ENCODE measurements at regions not wholly inside any gene's neighbourhood (a gene's known extent, or its start where the extent isn't known, plus 50 kb on each side); places are given as distances from the start of the nearest gene placed in this dataset.

DNA sequence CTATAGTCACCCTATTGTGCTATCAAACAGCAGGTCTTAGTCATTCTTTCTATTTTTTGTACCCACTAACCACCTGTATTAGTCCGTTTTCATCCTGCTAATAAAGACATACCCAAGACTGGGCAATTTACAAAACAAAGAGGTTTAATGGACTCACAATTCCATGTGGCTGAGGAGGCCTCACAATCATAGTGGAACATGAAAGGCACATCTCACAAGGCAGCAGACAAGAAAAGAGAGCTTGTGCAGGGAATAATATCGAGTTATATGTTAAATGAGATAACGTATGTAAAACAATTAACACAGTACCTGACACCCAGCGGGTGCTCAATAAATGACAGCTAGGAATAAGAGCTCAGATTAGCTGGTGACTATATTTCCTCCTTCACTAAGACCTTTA lies 88.1 kb upstream of the WDR44 start:
- no peaks in the 10 kb centered on the region for H3K9me3 Mint-ChIP-seq (ENCODE audit: insufficient read depth)
- ATAC-seq (ENCODE audit: low read depth) (no peak), DNase-seq (no peak)
- H2AFZ ChIP-seq (ENCODE audit: insufficient read depth, low read depth, low read length, poor library complexity, severe bottlenecking): no peak overlapping the region
- intact Hi-C loops (cut with micrococcal nuclease): no loop called here
- H3K36me3 ChIP-seq (replicated peaks in 1 of 2; ENCODE audit: control extremely low read depth in 1 of 2, control insufficient read depth in 1 of 2, extremely low read depth in 1 of 2, insufficient read depth in 2 of 2, low read length in 1 of 2): no peaks in the 10 kb centered on the region
- H3K4me3 Mint-ChIP-seq: no peak overlapping the region
- ChIA-PET CTCF (no interaction called here), POLR2A (interaction anchor here (0.7 kb wide), 1 partner anchor 309 kb away, joined by 5 read pairs; no protein-coding TSS in a partner anchor)
- H3K27ac Mint-ChIP-seq: no peak overlapping the region
- no peaks in the 10 kb centered on the region for H3K27me3 ChIP-seq (replicated peaks in 1 of 4; ENCODE audit: control extremely low read depth in 1 of 4, control insufficient read depth in 3 of 4, insufficient read depth in 4 of 4, low read length in 3 of 4)
- no peak overlapping the region for H3K27ac ChIP-seq (ENCODE audit: low read length in 2 of 2)
- no CpG with 5 or more reads among the region's 4 CpGs for WGBS (ENCODE audit: insufficient coverage)
- H3K4me1 ChIP-seq (ENCODE audit: control insufficient read depth in 2 of 2, insufficient read depth in 2 of 2, low read length in 2 of 2): no peaks in the 10 kb centered on the region
- H3K9me3 ChIP-seq (ENCODE audit: control extremely low read depth in 1 of 3, control insufficient read depth in 2 of 3, insufficient read depth in 1 of 3, low read length in 2 of 3): no peaks in the 10 kb centered on the region
- no peaks in the 10 kb centered on the region for H3K4me1 Mint-ChIP-seq
- H3K79me2 ChIP-seq (ENCODE audit: control insufficient read depth, insufficient read depth, low read length): no peaks in the 10 kb centered on the region
- no peak for TF ChIP-seq EZH2 (IDR thresholded peaks at IDR 0.05; ENCODE audit: borderline replicate concordance, insufficient read depth, low read depth, low read length, poor library complexity, severe bottlenecking)
- no peak for TF ChIP-seq CTCF (IDR thresholded peaks at IDR 0.05)
- no peak overlapping the region for H3K4me3 ChIP-seq (ENCODE audit: control extremely low read depth in 1 of 5, extremely low read depth in 1 of 5, insufficient read depth in 1 of 5, low read depth in 2 of 5, low read length in 4 of 5)
- H3K4me2 ChIP-seq (replicated peaks; ENCODE audit: low read depth, low read length, poor library complexity, severe bottlenecking): no peak overlapping the region
- H4K20me1 ChIP-seq (ENCODE audit: control insufficient read depth, insufficient read depth, low read length, poor library complexity, severe bottlenecking): no peaks in the 10 kb centered on the region
- H3K27me3 Mint-ChIP-seq: peaks cover 9% of the 10 kb centered on the region
- no peak overlapping the region for H3K9ac ChIP-seq (ENCODE audit: low read length)

DNA sequence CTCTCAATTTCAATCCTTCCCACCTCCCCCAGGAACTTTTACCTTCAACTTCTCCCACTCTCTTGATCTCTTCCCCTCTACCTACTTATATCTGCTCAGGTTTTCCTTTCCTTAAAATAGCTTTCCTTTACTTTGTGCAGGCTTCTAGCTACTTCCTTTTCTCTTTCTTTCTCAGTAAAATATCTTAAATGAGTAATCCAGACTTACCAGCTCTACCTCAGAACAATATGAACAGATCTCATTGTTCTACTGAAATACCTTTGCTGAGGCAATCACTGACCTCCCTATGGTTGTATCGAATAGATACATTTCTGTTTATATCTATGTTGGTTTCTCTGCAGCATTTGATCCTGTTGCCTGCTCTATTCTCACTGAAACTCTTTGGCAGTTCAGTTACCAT lies 86.7 kb upstream of the WDR44 start:
- Histone ChIP-seq H3K4me2 (replicated peaks; ENCODE audit: low read depth, low read length, poor library complexity, severe bottlenecking) (no peak overlapping the region), H3K9me3 (ENCODE audit: control extremely low read depth in 1 of 3, control insufficient read depth in 2 of 3, insufficient read depth in 1 of 3, low read length in 2 of 3) (no peaks in the 10 kb centered on the region), H3K4me1 (ENCODE audit: control insufficient read depth in 2 of 2, insufficient read depth in 2 of 2, low read length in 2 of 2) (no peaks in the 10 kb centered on the region), H3K4me3 (ENCODE audit: control extremely low read depth in 1 of 5, extremely low read depth in 1 of 5, insufficient read depth in 1 of 5, low read depth in 2 of 5, low read length in 4 of 5) (no peak overlapping the region), H3K36me3 (replicated peaks in 1 of 2; ENCODE audit: control extremely low read depth in 1 of 2, control insufficient read depth in 1 of 2, extremely low read depth in 1 of 2, insufficient read depth in 2 of 2, low read length in 1 of 2) (no peaks in the 10 kb centered on the region), H3K27ac (ENCODE audit: low read length in 2 of 2) (no peak overlapping the region), H2AFZ (ENCODE audit: insufficient read depth, low read depth, low read length, poor library complexity, severe bottlenecking) (no peak overlapping the region), H3K9ac (ENCODE audit: low read length) (no peak overlapping the region), H3K27me3 (replicated peaks in 1 of 4; ENCODE audit: control extremely low read depth in 1 of 4, control insufficient read depth in 3 of 4, insufficient read depth in 4 of 4, low read length in 3 of 4) (no peaks in the 10 kb centered on the region), H4K20me1 (ENCODE audit: control insufficient read depth, insufficient read depth, low read length, poor library complexity, severe bottlenecking) (no peaks in the 10 kb centered on the region), H3K79me2 (ENCODE audit: control insufficient read depth, insufficient read depth, low read length) (no peaks in the 10 kb centered on the region)
- no CpG with 5 or more reads among the region's 1 CpG for WGBS (ENCODE audit: insufficient coverage)
- intact Hi-C loops (cut with micrococcal nuclease): no loop called here
- H3K27ac Mint-ChIP-seq: no peak overlapping the region
- no peak overlapping the region for H3K4me3 Mint-ChIP-seq
- ChIA-PET CTCF (no interaction called here), POLR2A (no interaction called here)
- DNase-seq (no peak), ATAC-seq (ENCODE audit: low read depth) (no peak)
- TF ChIP-seq CTCF (IDR thresholded peaks at IDR 0.05): no peak
- TF ChIP-seq EZH2 (IDR thresholded peaks at IDR 0.05; ENCODE audit: borderline replicate concordance, insufficient read depth, low read depth, low read length, poor library complexity, severe bottlenecking): no peak
- no peaks in the 10 kb centered on the region for H3K9me3 Mint-ChIP-seq (ENCODE audit: insufficient read depth)
- H3K27me3 Mint-ChIP-seq: peaks cover 9% of the 10 kb centered on the region
- H3K4me1 Mint-ChIP-seq: no peaks in the 10 kb centered on the region

Data from B cell (primary cell).